Muscle of leg (tissue), 3 donors: ENCODE measurements at regions not wholly inside any gene's neighbourhood (a gene's known extent, or its start where the extent isn't known, plus 50 kb on each side); places are given as distances from the start of the nearest gene placed in this dataset.

Source experiments
- DNase-seq: peaks from one replicate; pipeline ENCODE4 v3.0.0; 2013
- H3K27ac ChIP-seq: one replicate; pipeline ENCODE4 v1.5.1; 2013; ENCODE audit warnings: mild to moderate bottlenecking, low read length, control low read depth
- H3K27me3 ChIP-seq: one replicate; pipeline ENCODE4 v1.6.1; 2013; ENCODE audit warnings: low read length; ENCODE audit not compliant: control insufficient read depth, insufficient read depth
- H3K36me3 ChIP-seq: one replicate; pipeline ENCODE4 v1.6.1; 2013; ENCODE audit warnings: low read length; ENCODE audit not compliant: control insufficient read depth, insufficient read depth
- H3K4me1 ChIP-seq: one replicate; pipeline ENCODE4 v1.6.1; 2013; ENCODE audit warnings: low read length; ENCODE audit not compliant: control insufficient read depth, insufficient read depth
- H3K4me3 ChIP-seq: one replicate; pipeline ENCODE4 v1.5.1; 2013; ENCODE audit warnings: low read length, control low read depth
- H3K9me3 ChIP-seq: replicated peaks from 2 replicates; pipeline ENCODE4 v1.6.1; 2013; ENCODE audit warnings: low read depth, low read length; ENCODE audit not compliant: control insufficient read depth
- WGBS: methylation state at CpG from one replicate; pipeline ENCODE4 v1.1.5; 2013; ENCODE audit warnings: missing lambda C conversion rate; ENCODE audit not compliant: insufficient coverage; 5-methylcytosine and 5-hydroxymethylcytosine counted together

DNA sequence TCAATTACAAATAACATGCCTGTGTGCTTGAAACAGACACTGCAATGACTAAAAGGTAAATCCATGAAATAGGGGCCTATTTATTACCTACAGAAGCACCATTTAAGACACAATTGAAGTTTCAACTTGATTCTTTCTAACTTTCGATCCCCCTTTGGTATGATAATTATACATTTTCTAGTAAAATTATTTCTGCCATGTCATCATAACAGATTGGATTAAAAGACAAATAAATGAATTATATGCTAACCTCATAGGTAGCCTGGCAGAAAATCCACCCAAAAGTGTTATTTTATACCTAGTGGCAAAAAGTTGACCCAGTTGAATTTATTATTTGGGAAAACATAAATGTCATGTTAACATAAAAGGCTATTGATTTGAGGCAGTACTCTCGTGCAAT is 241.1 kb downstream of the RAB38 start:
- Histone ChIP-seq H3K27me3 (no peaks in the 10 kb centered on the region), H3K27ac (no peak overlapping the region), H3K4me3 (no peak overlapping the region), H3K4me1 (no peaks in the 10 kb centered on the region), H3K36me3 (no peaks in the 10 kb centered on the region), H3K9me3 (no peaks in the 10 kb centered on the region)
- no CpG with 5 or more reads among the region's 2 CpGs for WGBS
- no peak for DNase-seq

DNA sequence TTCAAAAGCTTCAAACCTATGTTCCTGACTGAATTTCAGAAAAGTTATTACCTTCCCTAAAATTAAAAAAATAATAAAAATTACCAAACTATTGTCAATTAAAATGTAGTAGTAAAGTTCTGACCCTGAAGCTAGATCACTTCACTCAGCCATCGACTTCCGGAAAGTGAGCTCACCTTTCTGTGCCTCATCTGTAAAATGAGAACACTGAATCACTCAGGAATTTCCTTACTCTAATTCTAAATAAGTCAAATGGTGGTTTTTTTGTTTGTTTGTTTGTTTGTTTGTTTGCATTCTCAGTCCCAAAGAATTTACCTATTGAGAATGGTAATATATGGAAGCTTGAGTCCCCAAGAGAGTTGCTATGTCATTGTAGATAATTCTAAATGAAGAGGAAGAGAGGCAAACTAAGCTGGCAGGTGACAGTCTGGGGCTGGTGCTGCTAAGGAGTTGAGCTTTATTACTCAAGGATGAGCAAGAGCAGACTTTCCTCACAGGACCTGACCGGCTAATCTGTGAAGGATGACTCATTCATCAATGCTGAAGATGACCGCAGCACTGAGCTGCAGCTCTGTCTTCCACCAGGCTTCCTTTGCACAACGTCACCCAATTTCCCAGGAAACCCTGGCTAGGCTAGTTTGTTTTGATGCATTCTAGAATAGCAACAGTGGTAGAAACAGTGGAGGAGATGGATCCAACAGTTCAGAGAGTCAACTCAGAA is 248.8 kb downstream of the RAB38 start:
- Histone ChIP-seq H3K4me3 (no peak overlapping the region), H3K27ac (no peak overlapping the region), H3K27me3 (no peaks in the 10 kb centered on the region), H3K9me3 (no peaks in the 10 kb centered on the region), H3K4me1 (no peaks in the 10 kb centered on the region), H3K36me3 (no peaks in the 10 kb centered on the region)
- 60% methylated on average over 1 of the region's 5 CpGs for WGBS
- peak; percentile 19 for DNase-seq

DNA sequence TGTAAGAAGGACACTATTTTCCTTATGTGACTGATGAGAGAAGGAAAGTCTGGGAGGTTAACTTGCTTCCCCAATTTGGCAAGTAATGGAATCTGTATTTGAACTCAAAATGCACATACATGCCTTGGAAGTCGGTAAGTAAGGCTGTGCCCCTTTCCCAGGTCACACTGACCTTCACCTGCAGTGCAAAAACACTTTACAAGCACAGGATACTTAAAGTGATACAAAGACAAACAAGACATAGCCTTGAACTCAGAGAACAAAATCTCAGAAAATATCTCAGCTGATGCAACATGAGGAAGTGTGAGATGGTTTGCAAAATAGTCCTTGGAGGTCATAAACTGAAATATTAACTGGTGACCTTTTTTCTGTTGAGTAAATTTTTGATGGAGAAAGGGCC is 251.1 kb downstream of the RAB38 start:
- Histone ChIP-seq H3K4me3 (no peak overlapping the region), H3K9me3 (no peaks in the 10 kb centered on the region), H3K27ac (no peak overlapping the region), H3K4me1 (no peaks in the 10 kb centered on the region), H3K27me3 (no peaks in the 10 kb centered on the region), H3K36me3 (no peaks in the 10 kb centered on the region)
- DNase-seq, result no peak
- no CpG with 5 or more reads among the region's 1 CpG for WGBS

GRCh38 chr11:87917111-87917510 is 258.1 kb downstream of the RAB38 start:
- 92% methylated on average over 3 of the region's 3 CpGs for WGBS

DNA sequence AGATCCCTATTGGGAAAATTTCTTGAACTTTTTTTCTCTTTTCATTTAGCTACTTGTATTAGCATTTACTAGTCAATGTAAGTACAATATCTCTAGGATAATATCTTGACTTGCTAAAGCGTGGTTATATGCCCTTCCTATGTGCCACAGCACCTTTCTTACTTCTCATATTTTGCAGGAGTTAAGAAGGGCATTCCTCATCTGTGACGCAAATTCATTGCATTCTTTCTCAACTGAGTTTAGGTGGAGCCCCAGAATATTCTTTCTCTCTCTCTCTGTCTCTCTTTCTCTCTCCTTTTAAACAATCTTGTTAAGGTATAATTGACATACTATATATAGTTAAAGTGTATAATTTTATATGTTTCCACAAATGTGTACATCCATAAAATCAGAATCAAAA is 266.1 kb downstream of the RAB38 start:
- DNase-seq, result no peak
- Histone ChIP-seq H3K4me1 (no peaks in the 10 kb centered on the region), H3K36me3 (no peaks in the 10 kb centered on the region), H3K4me3 (no peak overlapping the region), H3K27me3 (no peaks in the 10 kb centered on the region), H3K27ac (no peak overlapping the region), H3K9me3 (no peaks in the 10 kb centered on the region)
- WGBS, result no CpG with 5 or more reads among the region's 2 CpGs

More at GRCh38 chr11:87917111-87917510, 258.1 kb downstream of the RAB38 start:
- no peaks in the 10 kb centered on the region for H3K9me3 ChIP-seq
- no peak for DNase-seq
- H3K27ac ChIP-seq, result no peak overlapping the region
- no peaks in the 10 kb centered on the region for H3K4me1 ChIP-seq
- H3K36me3 ChIP-seq, result no peaks in the 10 kb centered on the region
- no peaks in the 10 kb centered on the region for H3K27me3 ChIP-seq
- H3K4me3 ChIP-seq, result no peak overlapping the region

DNA sequence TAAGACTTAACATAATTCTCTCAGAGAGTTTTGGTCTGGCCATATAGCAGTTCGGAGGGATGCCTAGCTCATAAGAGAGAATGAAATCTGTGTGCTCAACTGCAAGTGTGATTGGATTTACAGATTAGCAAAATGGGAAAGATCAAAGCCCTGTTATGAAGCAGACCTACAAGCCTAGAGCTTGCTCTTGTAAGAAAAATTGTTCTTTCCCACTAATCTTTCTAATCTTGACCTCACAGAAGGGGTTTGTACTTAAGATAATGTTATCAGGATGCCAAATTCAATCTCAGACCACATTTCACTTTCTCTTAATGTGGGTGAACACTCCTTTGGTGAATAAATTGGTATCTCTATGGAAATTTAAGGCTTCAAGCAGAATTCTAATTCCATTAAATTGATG is 267.2 kb downstream of the RAB38 start:
- Histone ChIP-seq H3K9me3 (no peaks in the 10 kb centered on the region), H3K36me3 (no peaks in the 10 kb centered on the region), H3K4me1 (no peaks in the 10 kb centered on the region), H3K4me3 (no peak overlapping the region), H3K27ac (no peak overlapping the region), H3K27me3 (no peaks in the 10 kb centered on the region)
- DNase-seq, result no peak
- 40% methylated on average over 1 of the region's 1 CpG for WGBS

DNA sequence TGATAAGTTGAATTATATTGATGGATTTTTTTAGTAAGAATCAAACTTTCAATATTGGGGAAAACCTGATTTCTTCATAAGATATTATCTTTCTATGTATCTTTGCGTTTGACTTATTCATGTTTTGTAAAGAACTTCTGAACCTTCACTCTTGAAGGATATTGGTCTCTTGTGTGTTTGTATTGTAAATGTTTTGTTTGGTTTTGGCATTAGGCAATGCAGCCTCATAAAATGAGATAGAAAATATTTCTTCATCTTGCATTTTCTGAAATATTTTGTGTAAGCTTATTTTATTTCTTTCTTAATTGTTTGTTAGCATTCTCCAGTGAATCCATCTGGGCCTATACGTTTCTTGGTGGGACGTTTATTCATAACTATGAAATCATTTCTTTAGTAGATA is 271.9 kb downstream of the RAB38 start:
- Histone ChIP-seq H3K27me3 (no peaks in the 10 kb centered on the region), H3K27ac (no peak overlapping the region), H3K36me3 (no peaks in the 10 kb centered on the region), H3K9me3 (no peaks in the 10 kb centered on the region), H3K4me3 (no peak overlapping the region), H3K4me1 (no peaks in the 10 kb centered on the region)
- DNase-seq, result peak; percentile 7
- no CpG with 5 or more reads among the region's 3 CpGs for WGBS

DNA sequence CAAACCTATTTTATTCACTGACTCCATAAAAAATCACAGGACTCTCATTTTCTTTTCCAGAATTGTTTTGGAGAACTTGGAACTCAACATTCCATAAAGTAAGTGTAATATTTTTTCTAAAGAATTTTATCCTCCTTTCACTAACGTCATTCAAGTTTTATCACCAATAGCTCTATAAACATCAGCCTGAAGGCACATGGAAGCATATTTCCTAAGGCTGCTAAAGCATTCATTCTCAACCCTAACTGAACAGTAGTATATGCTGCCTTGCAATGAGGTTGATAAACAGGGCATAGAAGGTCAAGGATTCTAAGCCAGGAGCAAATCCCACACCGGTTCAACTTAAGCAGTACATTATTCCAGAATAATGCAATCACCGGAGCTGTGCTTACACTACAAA is 273.9 kb downstream of the RAB38 start:
- Histone ChIP-seq H3K4me1 (no peaks in the 10 kb centered on the region), H3K27ac (no peak overlapping the region)
- no CpG with 5 or more reads among the region's 3 CpGs for WGBS

GRCh38 chr11:87897921-87898320 is 277.3 kb downstream of the RAB38 start:
- no peak overlapping the region for H3K4me3 ChIP-seq
- no peak overlapping the region for H3K27ac ChIP-seq
- WGBS, result 80% methylated on average over 1 of the region's 1 CpG
- no peaks in the 10 kb centered on the region for H3K4me1 ChIP-seq
- H3K36me3 ChIP-seq, result no peaks in the 10 kb centered on the region
- no peak for DNase-seq
- no peaks in the 10 kb centered on the region for H3K27me3 ChIP-seq
- H3K9me3 ChIP-seq, result no peaks in the 10 kb centered on the region

More for the DNA sequence above, 273.9 kb downstream of the RAB38 start:
- H3K36me3 ChIP-seq, result no peaks in the 10 kb centered on the region
- no peaks in the 10 kb centered on the region for H3K9me3 ChIP-seq
- peak; percentile 11 for DNase-seq
- H3K27me3 ChIP-seq, result no peaks in the 10 kb centered on the region
- H3K4me3 ChIP-seq, result no peak overlapping the region

DNA sequence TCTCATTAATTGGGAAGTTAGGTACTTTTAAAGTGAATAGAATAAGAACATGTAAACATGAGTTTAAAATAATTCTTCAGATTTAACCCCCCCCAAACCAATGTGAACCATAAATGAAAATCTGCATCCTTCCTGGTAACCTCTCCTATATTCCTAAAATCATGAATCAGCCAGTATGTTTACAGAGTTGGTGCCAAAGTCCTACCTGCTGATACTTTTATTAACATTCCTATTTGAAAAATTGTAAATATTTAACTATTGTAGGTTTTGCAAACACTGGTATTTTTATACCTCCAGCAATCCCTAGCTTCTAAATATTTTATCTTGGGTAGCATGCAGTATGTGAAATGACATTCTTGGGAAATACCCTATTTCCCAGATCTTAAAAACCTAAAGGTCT is 278.2 kb downstream of the RAB38 start:
- no peaks in the 10 kb centered on the region for H3K4me1 ChIP-seq
- DNase-seq, result no peak
- H3K27ac ChIP-seq, result no peak overlapping the region
- no peaks in the 10 kb centered on the region for H3K9me3 ChIP-seq
- H3K36me3 ChIP-seq, result no peaks in the 10 kb centered on the region
- no peak overlapping the region for H3K4me3 ChIP-seq
- H3K27me3 ChIP-seq, result no peaks in the 10 kb centered on the region

- Histone ChIP-seq H3K4me1 (no peaks in the 10 kb centered on the region), H3K27me3 (no peaks in the 10 kb centered on the region), H3K36me3 (no peaks in the 10 kb centered on the region), H3K27ac (no peak overlapping the region), H3K9me3 (no peaks in the 10 kb centered on the region), H3K4me3 (no peak overlapping the region)
- no CpG with 5 or more reads among the region's 1 CpG for WGBS
- DNase-seq, result no peak
Measured at GRCh38 chr11:87894961-87895360, 280.3 kb downstream of the RAB38 start.
